Vagina (tissue), 2 donors: ENCODE measurements at regions not wholly inside any gene's neighbourhood (a gene's known extent, or its start where the extent isn't known, plus 50 kb on each side); places are given as distances from the start of the nearest gene placed in this dataset.
"Not testable (repeated sequence)": the region's sequence is repeated elsewhere in the genome, so short reads cannot be mapped to it uniquely, and the experiment has no call there.

ENCODE experiments used
- DNase-seq, 2 donors: peaks; one replicate each; pipeline ENCODE4 v3.0.0-alpha.2; 2017; ENCODE audit errors: extremely low spot score in 2 of 2
- H3K27ac ChIP-seq: fragments of 200-600 bp; sonication (generic); one replicate; pipeline ENCODE4 v1.5.1; 2019
- H3K27me3 ChIP-seq: fragments of 200-600 bp; sonication (generic); one replicate; pipeline ENCODE4 v1.5.1; 2019
- H3K36me3 ChIP-seq, 2 donors: fragments of 200-600 bp; sonication (generic); one replicate each; pipeline ENCODE4 v1.5.1; 2017 to 2019
- H3K4me1 ChIP-seq: fragments of 200-600 bp; sonication (generic); one replicate; pipeline ENCODE4 v1.5.1; 2019
- H3K4me3 ChIP-seq, 2 donors: fragments of 200-600 bp; sonication (generic); 1 replicate in 1 of 2; 2 replicates in 1 of 2; pipeline ENCODE4 v1.5.1; 2016 to 2019
- H3K9me3 ChIP-seq: fragments of 200-600 bp; sonication (generic); one replicate; pipeline ENCODE4 v1.5.1; 2019
- POLR2A ChIP-seq, 2 donors: fragments of 450-650 bp; IDR thresholded peaks; one replicate each; pipeline ENCODE4 v1.6.1; 2017; ENCODE audit warnings: antibody characterized with exemption in 2 of 2, mild to moderate bottlenecking in 2 of 2, moderate library complexity in 2 of 2
- POLR2AphosphoS5 ChIP-seq, 2 donors: sonication (generic); formaldehyde crosslinking; IDR thresholded peaks; one replicate each; pipeline ENCODE4 v1.9.0; 2017; ENCODE audit warnings: antibody characterized with exemption in 2 of 2, mild to moderate bottlenecking in 2 of 2, low read depth in 1 of 2; ENCODE audit not compliant: insufficient read depth in 1 of 2
- intact Hi-C: fragments of 100-400 bp; cut with DNase I; formaldehyde crosslinking; loops from one replicate; pipeline ENCODE4 v1.15.1; 2023
- TF ChIP-seq, protein P1 (sequence below), 3 experiments: fragments of 450-650 bp in 2 of 3; fragments of 200-600 bp in 1 of 3; sonication (generic) in 1 of 3; IDR thresholded peaks; one replicate each; pipeline ENCODE4 v1.5.1; 2017 to 2019; ENCODE audit warnings: antibody characterized with exemption in 3 of 3, mild to moderate bottlenecking in 2 of 3, moderate library complexity in 2 of 3

DNA sequence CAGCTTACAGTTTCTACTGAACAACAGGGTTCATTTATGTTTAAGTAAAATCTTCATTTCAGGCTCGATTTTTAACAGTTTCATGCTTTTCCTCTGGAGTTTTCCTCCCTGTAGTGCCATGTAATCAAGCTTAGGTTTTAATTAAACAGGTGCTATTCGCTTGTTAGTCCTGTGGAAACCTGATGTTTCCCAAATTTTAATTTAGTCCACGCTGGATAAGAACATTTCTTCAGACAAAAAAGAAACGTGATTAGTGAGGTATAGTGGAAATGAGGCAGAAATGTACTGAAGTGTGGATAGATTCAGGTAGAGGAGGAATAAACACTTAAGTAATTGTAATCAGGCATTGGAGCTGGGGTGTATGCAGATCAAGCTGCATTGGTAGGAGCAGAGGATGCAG, 1217.5 kb downstream of the AACS start:
- TF ChIP-seq, protein P1, sequence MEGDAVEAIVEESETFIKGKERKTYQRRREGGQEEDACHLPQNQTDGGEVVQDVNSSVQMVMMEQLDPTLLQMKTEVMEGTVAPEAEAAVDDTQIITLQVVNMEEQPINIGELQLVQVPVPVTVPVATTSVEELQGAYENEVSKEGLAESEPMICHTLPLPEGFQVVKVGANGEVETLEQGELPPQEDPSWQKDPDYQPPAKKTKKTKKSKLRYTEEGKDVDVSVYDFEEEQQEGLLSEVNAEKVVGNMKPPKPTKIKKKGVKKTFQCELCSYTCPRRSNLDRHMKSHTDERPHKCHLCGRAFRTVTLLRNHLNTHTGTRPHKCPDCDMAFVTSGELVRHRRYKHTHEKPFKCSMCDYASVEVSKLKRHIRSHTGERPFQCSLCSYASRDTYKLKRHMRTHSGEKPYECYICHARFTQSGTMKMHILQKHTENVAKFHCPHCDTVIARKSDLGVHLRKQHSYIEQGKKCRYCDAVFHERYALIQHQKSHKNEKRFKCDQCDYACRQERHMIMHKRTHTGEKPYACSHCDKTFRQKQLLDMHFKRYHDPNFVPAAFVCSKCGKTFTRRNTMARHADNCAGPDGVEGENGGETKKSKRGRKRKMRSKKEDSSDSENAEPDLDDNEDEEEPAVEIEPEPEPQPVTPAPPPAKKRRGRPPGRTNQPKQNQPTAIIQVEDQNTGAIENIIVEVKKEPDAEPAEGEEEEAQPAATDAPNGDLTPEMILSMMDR (IDR thresholded peaks at IDR 0.05), result no peak
- no peak for TF ChIP-seq POLR2A (IDR thresholded peaks at IDR 0.05)
- no peak for TF ChIP-seq POLR2AphosphoS5 (IDR thresholded peaks at IDR 0.05; ENCODE audit: insufficient read depth in 1 of 2, low read depth in 1 of 2)

DNA sequence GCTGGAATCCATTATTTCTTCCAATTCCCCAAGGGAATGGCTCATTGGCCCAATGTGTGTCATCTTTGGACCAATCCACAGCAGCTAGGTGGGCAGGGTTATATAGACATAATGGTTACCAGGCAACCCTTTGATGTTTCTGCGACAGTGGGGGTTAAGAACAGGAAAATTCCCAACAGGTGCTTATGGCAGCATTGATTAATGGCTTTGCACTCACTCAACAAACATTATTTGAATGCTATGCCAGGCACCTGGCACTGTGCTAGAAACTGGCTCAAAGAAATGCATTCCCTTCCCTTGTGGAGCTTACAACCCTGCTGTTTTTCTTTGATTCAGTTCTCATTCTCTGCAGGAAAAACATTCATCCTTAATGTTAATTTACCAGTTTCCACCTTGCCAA, 1221.0 kb downstream of the AACS start:
- intact Hi-C loops, result no loop called here
- no peak for DNase-seq
- TF ChIP-seq POLR2A (IDR thresholded peaks at IDR 0.05), result no peak
- TF ChIP-seq POLR2AphosphoS5 (IDR thresholded peaks at IDR 0.05; ENCODE audit: insufficient read depth in 1 of 2, low read depth in 1 of 2), result no peak
- no peaks in the 10 kb centered on the region for H3K9me3 ChIP-seq
- no peak overlapping the region for H3K4me3 ChIP-seq
- no peaks in the 10 kb centered on the region for H3K36me3 ChIP-seq
- H3K27ac ChIP-seq, result no peak overlapping the region
- no peaks in the 10 kb centered on the region for H3K27me3 ChIP-seq
- no peaks in the 10 kb centered on the region for H3K4me1 ChIP-seq

More for the DNA sequence above, 1217.5 kb downstream of the AACS start:
- Histone ChIP-seq H3K36me3 (no peaks in the 10 kb centered on the region), H3K27ac (no peak overlapping the region), H3K4me3 (no peak overlapping the region), H3K27me3 (no peaks in the 10 kb centered on the region), H3K4me1 (no peaks in the 10 kb centered on the region), H3K9me3 (no peaks in the 10 kb centered on the region)
- intact Hi-C loops, result no loop called here
- no peak for DNase-seq

DNA sequence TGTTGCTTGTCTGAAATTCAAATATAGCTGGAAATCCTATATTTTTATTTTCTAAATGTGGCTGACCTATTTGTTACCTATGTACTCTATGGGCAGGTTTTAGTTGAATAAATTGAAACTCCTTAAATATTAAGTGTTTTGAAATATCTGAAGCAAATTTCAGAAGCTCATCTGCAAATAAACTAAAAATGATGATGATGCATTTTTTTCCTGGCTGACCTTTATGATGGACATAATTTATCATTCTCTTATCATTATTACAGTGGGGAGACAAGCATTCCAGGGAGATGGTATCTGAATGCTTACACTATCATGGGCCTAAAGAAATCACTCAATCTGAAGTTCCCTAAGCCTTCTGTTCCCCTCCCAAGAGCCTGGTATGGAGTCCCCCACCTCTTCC, 1225.2 kb downstream of the AACS start:
- Histone ChIP-seq H3K36me3 (no peaks in the 10 kb centered on the region), H3K9me3 (no peaks in the 10 kb centered on the region), H3K27ac (no peak overlapping the region), H3K4me1 (no peaks in the 10 kb centered on the region), H3K27me3 (no peaks in the 10 kb centered on the region), H3K4me3 (no peak overlapping the region)
- TF ChIP-seq POLR2A (IDR thresholded peaks at IDR 0.05), result no peak
- TF ChIP-seq, protein P1 (IDR thresholded peaks at IDR 0.05), result no peak
- no peak for TF ChIP-seq POLR2AphosphoS5 (IDR thresholded peaks at IDR 0.05; ENCODE audit: insufficient read depth in 1 of 2, low read depth in 1 of 2)
- no peak for DNase-seq
- intact Hi-C loops, result no loop called here

DNA sequence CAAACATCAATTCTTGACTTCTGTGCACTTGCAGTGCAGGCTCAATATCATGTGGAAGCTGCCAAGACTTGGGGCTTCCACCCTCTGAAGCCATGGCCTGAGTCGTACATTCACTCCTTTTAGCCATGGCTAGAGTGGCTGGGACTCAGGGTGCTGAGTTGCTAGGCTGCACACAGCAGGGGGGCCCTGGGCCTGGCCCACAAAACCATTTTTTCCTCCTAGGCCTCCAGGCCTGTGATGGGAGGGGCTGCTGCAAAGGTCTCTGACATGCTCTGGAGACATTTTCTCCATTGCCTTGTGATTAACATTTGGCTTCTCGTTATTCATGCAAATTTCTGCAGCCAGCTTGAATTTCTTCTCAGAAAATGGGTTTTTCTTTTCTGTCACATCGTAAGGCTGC, 1226.8 kb downstream of the AACS start:
- not testable (repeated sequence) for DNase-seq

DNA sequence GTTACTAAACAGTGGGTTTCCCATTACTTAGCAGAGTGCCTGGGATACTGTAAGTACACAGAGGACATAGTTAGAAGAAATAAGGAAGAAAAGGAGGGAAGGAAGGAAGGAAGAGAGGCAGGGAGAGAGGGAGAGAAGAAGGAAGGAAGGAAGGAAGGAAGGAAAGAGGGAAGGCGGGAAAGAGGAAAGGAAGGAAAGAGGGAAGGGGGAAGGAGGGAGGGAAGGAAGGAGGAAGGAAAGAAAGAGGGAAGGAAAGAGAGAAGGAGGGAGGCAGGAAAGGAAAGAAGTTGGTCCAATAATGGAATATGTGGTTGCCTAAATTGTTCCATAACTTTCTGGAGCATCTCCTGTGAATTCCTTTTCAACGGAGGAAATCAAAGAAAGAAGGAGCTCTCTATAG, 1230.4 kb downstream of the AACS start:
- TF ChIP-seq POLR2AphosphoS5 (IDR thresholded peaks at IDR 0.05; ENCODE audit: insufficient read depth in 1 of 2, low read depth in 1 of 2), result no peak
- TF ChIP-seq, protein P1 (IDR thresholded peaks at IDR 0.05), result no peak
- TF ChIP-seq POLR2A (IDR thresholded peaks at IDR 0.05), result no peak
- no peaks in the 10 kb centered on the region for H3K9me3 ChIP-seq
- no peak overlapping the region for H3K27ac ChIP-seq
- no peak overlapping the region for H3K4me3 ChIP-seq
- H3K36me3 ChIP-seq, result no peaks in the 10 kb centered on the region
- H3K27me3 ChIP-seq, result no peaks in the 10 kb centered on the region
- no peaks in the 10 kb centered on the region for H3K4me1 ChIP-seq
- DNase-seq, result no peak
- intact Hi-C loops, result no loop called here

More for the DNA sequence above, 1226.8 kb downstream of the AACS start:
- H3K27ac ChIP-seq, intact Hi-C loops, H3K36me3 ChIP-seq, H3K4me1 ChIP-seq, H3K27me3 ChIP-seq, H3K4me3 ChIP-seq, H3K9me3 ChIP-seq: not testable (repeated sequence)

DNA sequence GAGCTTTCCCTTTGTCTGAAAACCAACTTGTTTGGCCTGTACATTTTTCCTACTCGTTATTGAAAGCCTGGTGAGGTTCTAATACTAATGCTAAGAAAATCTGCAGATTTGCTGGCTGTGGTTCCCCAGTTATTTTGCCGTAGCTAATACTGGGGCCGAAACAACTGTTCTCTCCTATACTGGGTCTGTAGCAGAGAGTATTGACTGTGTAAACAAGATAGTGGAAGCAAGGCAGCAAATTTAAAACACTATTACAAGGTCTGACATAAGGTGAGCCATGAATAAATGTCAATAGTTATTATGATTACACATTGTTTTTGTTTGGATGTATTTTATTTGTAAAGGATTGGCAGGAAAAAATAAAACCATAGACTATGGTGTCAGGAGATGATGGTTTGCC, 1244.0 kb downstream of the AACS start:
- H3K27ac ChIP-seq, result no peak overlapping the region
- no peak for DNase-seq
- intact Hi-C loops, result no loop called here
- no peaks in the 10 kb centered on the region for H3K9me3 ChIP-seq
- H3K4me1 ChIP-seq, result no peaks in the 10 kb centered on the region
- TF ChIP-seq POLR2AphosphoS5 (IDR thresholded peaks at IDR 0.05; ENCODE audit: insufficient read depth in 1 of 2, low read depth in 1 of 2), result no peak
- TF ChIP-seq POLR2A (IDR thresholded peaks at IDR 0.05), result no peak
- TF ChIP-seq, protein P1 (IDR thresholded peaks at IDR 0.05), result no peak
- H3K36me3 ChIP-seq, result no peaks in the 10 kb centered on the region
- H3K4me3 ChIP-seq, result no peak overlapping the region
- no peaks in the 10 kb centered on the region for H3K27me3 ChIP-seq
